ENCODE measurements at regions not wholly inside any gene's neighbourhood (a gene's known extent, or its start where the extent isn't known, plus 50 kb on each side); places are given as distances from the start of the nearest gene placed in this dataset.

- H3K36me3 ChIP-seq, result no peaks in the 10 kb centered on the region
- intact Hi-C loops (cut with DNase I), result no loop called here
- TF ChIP-seq CTCF (IDR thresholded peaks at IDR 0.05) (no peak), POLR2A (IDR thresholded peaks at IDR 0.05) (no peak)
- H3K27me3 ChIP-seq, result no peaks in the 10 kb centered on the region
- H3K27ac ChIP-seq, result no peak overlapping the region
- no peak overlapping the region for H3K4me3 ChIP-seq
- no peak for DNase-seq
- no peaks in the 10 kb centered on the region for H3K9me3 ChIP-seq
- peaks cover 0 to 8% (median 0%) of the 10 kb centered on the region in 3 donors for H3K4me1 ChIP-seq
- WGBS, 2 donors, result 77 to 84% methylated on average over 11 to 12 of the region's 12 CpGs
Measured at GRCh38 chr10:35909121-35909720, 267.1 kb upstream of the FZD8 start.

GRCh38 chr10:35908451-35908850, 266.4 kb upstream of the FZD8 start:
- 92 to 93% methylated on average over 2 of the region's 2 CpGs for WGBS, 2 donors

GRCh38 chr10:35907548-35907947, 265.5 kb upstream of the FZD8 start:
- peaks cover 0 to 3% (median 0%) of the 10 kb centered on the region in 3 donors for H3K4me1 ChIP-seq
- no peaks in the 10 kb centered on the region for H3K27me3 ChIP-seq
- TF ChIP-seq CTCF (IDR thresholded peaks at IDR 0.05) (no peak), POLR2A (IDR thresholded peaks at IDR 0.05) (no peak)
- H3K9me3 ChIP-seq, result no peaks in the 10 kb centered on the region
- intact Hi-C loops (cut with DNase I), result no loop called here
- H3K36me3 ChIP-seq, result no peaks in the 10 kb centered on the region
- H3K4me3 ChIP-seq, result no peak overlapping the region
- H3K27ac ChIP-seq, result no peak overlapping the region
- WGBS, 2 donors, result 63 to 70% methylated on average over 9 of the region's 9 CpGs
- no peak for DNase-seq

More at GRCh38 chr10:35908451-35908850, 266.4 kb upstream of the FZD8 start:
- DNase-seq, result no peak
- TF ChIP-seq CTCF (IDR thresholded peaks at IDR 0.05) (no peak), POLR2A (IDR thresholded peaks at IDR 0.05) (no peak)
- intact Hi-C loops (cut with DNase I), result no loop called here
- no peak overlapping the region for H3K4me3 ChIP-seq
- no peak overlapping the region for H3K27ac ChIP-seq
- H3K4me1 ChIP-seq, result peaks cover 0 to 8% (median 0%) of the 10 kb centered on the region in 3 donors
- H3K9me3 ChIP-seq, result no peaks in the 10 kb centered on the region
- H3K36me3 ChIP-seq, result no peaks in the 10 kb centered on the region
- no peaks in the 10 kb centered on the region for H3K27me3 ChIP-seq

- H3K4me1 ChIP-seq, result no peaks in the 10 kb centered on the region
- intact Hi-C loops (cut with DNase I), result no loop called here
- WGBS, 2 donors, result 63 to 73% methylated on average over 2 to 3 of the region's 3 CpGs
- no peaks in the 10 kb centered on the region for H3K9me3 ChIP-seq
- no peak overlapping the region for H3K4me3 ChIP-seq
- H3K27ac ChIP-seq, result no peak overlapping the region
- no peak for DNase-seq
- H3K36me3 ChIP-seq, result no peaks in the 10 kb centered on the region
- TF ChIP-seq POLR2A (IDR thresholded peaks at IDR 0.05) (no peak), CTCF (IDR thresholded peaks at IDR 0.05) (no peak)
- no peaks in the 10 kb centered on the region for H3K27me3 ChIP-seq
Measured at GRCh38 chr10:35906155-35906554, 264.1 kb upstream of the FZD8 start.

GRCh38 chr10:35903021-35903420, 260.9 kb upstream of the FZD8 start:
- Histone ChIP-seq H3K4me3 (no peak overlapping the region), H3K4me1 (peaks cover 0 to 10% (median 0%) of the 10 kb centered on the region in 3 donors), H3K36me3 (no peaks in the 10 kb centered on the region), H3K27me3 (no peaks in the 10 kb centered on the region), H3K27ac (no peak overlapping the region), H3K9me3 (no peaks in the 10 kb centered on the region)
- WGBS, 2 donors, result 51 to 56% methylated on average over 7 of the region's 7 CpGs
- TF ChIP-seq POLR2A (IDR thresholded peaks at IDR 0.05) (no peak), CTCF (IDR thresholded peaks at IDR 0.05) (no peak)
- DNase-seq, result no peak
- intact Hi-C loops (cut with DNase I), result no loop called here
